ENCODE measurements at regions not wholly inside any gene's neighbourhood (a gene's known extent, or its start where the extent isn't known, plus 50 kb on each side); places are given as distances from the start of the nearest gene placed in this dataset.

DNA sequence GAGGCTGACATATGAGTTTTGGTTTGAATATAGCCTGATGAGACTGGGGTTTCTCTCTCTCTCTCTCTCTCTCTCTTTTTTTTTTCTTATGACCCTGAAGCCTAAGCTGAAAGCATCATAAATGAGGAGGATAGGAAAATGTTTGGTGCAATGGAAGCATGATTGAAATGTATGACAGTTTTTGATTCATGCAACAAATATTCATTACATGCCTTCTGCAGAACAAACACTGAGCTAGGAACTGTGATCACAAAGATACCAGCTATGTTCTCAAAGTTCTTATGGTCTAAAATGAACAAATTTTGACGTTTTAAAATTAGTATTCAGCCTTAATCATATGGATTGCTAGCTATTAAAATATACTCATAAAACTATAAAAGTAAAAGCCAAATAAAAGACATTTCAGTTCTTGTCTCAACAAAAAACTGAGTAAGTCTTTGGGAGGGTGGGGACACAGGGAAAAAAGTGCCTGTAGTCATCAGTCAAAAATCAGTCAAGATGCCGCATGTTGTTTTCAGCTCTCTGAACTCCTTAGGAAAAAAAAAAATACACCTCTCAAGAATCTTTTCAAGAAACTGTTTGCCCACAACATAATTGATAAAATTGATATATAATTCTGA is 57.2 kb downstream of the NKX6-1 start:
- DNase-seq, result no peak

DNA sequence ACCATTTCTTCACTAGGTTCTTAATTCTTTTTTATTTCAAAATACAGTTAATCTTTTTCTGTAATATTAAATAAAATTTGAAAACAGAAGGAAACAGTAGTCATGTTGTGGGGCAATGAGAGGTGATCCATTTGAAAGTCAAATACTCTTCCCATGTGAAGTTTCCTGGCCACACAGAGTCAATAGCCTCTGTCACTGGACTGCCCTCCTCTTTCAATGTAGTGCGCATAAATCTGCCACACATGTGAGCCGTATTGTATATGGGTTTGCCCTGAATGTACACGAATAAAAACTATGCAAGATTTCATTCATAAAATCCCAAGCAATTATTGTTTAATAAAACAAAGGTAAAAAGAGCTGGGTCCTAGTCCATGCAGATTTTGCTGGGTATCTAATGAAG is 59.1 kb downstream of the NKX6-1 start:
- no peak for DNase-seq

DNA sequence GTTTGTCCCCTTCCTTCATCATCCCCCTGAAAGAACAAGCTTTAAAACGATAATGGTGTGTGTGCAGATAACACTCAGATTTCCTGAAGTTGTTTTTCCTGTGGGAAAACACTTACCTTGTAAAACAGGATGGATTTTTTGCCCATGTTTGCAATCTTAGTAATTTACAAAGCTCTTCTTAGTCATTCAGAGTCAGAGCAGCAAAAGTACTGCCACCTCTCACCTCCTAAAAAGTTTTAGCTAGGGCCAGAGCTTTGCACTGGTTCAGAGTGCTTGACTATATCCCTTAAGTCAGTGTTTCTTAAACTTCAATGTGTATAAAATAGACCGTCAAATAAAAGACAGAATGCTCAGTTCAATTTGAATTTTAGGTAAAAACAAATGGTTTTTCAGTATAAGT is 62.3 kb downstream of the NKX6-1 start:
- DNase-seq, result no peak

- DNase-seq, result no peak
These were observed 64.7 kb downstream of the NKX6-1 start for GRCh38 chr4:84434344-84434743.

GRCh38 chr4:84433633-84434222 is 65.4 kb downstream of the NKX6-1 start:
- DNase-seq, result no peak

DNA sequence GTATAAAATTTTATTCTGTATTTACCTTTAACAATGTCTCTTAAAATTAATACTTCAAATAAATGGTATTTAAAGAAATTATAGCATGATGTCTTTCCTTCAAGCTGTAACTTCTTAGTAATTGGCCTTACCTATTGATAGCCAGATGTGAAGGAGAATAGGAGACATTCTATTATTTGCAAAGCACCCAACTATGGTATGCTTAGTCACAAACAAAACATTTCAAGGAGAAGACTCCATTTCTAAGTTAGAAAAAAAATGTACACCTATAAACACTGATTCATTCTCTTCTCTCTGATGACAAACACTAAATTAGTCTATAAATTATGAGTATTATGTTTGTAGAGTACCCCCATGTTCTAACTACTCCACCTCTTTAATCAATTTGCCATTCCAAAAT is 66.4 kb downstream of the NKX6-1 start:
- DNase-seq, result no peak

DNA sequence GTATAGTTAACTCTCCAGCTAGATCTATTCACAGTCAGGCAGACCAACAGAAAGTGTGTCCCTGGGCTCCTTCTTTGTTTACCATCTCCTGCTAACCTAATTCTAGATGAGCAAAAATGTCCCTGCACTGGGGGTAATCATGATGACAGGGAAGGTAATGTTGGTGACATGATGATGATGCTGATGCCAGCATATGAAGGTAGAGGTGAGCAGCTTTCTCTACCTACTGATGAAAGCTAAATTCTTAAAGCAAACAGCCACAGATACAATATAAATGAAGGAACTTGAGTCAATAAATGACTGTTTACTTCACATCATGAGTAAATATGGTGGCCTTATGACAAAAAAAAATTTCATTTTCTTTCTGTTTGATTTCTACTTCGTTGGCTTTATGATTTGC is 78.5 kb downstream of the NKX6-1 start:
- DNase-seq, result no peak

- no peak for DNase-seq
These were observed 79.9 kb downstream of the NKX6-1 start for GRCh38 chr4:84419201-84419600.

DNA sequence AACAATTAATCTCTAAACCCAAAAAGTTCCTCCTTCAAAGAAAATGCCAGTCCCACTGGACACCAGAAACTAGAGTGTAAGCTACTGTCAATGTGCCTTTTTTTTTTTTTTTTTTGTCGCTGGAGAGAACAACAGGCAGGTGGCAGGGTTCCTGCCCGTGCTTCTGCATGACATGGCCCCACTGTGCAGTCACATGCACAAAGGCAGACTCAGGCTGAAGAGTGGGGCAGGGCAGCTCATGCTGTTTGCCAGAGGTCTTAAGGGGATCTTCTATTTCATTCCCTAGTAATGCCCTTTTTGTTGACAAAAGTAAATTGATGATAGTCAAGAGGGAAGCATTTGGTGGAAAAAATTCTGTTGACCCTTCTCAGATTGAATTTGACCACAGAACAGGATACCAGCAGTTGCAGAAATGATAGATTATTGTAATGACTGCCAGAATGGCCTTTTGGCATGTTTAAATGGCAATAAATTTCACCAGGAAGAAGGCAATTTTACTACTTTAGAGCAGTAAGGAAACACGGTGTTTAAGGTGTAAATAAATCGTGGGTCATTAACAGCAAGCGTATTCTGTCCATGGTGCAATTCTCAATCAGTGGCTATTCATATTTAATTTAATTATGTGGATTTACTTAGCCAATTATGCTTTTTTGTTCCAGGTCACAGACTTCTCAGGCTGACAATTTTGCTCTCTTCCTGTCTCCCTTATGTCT is 80.9 kb downstream of the NKX6-1 start:
- DNase-seq, result no peak

GRCh38 chr4:84413976-84414375 is 85.1 kb downstream of the NKX6-1 start:
- DNase-seq, result no peak

DNA sequence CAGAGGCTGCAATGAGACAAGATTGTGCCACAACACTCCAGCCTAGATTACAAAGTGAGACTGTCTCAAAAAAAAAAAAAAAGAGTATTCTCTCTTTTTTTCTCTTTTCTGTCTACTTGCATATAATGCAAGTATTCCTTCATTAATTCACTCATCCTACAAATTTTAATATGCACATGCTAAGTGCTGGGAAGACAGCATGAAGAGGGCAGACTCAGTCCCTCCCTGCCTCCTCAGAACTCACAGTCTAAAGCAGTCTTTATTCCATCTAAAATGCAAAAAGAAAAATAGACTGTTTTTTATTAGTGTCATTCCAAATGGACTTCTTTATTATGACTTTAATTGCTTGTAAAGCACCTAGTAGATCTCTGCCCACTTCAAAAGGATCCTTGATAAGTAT is 85.6 kb downstream of the NKX6-1 start:
- no peak for DNase-seq

DNA sequence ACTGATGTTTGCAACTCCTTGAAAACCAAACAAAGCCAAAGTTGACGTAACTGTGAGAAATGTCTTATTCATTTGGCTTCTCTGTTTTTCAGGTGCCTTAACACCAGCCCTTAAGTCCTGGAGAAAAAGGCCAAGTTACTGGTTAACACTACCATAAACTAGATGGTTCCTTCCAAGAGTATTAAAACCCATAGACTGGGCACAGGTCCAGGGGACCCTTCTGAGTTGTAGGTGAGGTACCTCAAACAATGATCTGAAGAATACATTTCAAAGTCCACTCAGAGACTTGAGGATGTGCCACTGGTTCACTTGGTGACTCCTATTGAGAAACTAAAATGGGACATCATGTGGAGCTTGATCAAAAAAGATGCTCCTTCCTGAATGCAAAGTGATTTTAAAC is 87.0 kb downstream of the NKX6-1 start:
- no peak for DNase-seq

GRCh38 chr4:84407554-84408407 is 91.3 kb downstream of the NKX6-1 start:
- DNase-seq, result no peak

- no peak for DNase-seq
These were observed 95.4 kb downstream of the NKX6-1 start for GRCh38 chr4:84403656-84404055.

DNA sequence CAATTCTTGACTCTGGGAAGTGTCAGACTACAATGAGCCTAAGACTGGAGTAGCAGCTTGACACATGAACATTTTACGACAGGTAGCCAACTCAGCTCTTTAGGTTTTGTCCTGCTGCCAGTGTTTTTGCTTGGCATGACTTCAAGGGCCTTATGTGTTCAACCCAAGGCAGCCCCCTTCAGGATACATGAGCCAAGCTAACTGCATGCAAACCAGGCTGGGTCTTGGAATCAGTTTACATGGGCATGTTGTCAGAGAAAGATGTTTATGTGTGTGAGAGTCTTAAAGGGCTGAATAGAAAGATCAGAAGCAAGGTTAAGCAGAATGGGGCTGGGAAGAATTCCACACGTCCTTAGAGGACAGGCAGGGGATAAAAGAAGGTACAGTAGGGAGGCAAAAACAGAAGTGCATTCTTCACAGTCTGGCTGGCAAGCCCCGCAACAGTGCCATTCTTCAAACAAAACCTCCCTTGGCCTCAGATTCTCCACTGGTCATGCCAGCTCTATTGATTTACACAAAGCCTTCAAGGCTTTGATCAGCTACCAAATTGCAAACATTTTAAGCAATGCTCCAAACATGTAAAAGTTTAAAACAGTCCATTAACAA is 97.3 kb downstream of the NKX6-1 start:
- DNase-seq, result no peak

GRCh38 chr4:84394386-84394785 is 104.7 kb downstream of the NKX6-1 start:
- DNase-seq, result no peak

DNA sequence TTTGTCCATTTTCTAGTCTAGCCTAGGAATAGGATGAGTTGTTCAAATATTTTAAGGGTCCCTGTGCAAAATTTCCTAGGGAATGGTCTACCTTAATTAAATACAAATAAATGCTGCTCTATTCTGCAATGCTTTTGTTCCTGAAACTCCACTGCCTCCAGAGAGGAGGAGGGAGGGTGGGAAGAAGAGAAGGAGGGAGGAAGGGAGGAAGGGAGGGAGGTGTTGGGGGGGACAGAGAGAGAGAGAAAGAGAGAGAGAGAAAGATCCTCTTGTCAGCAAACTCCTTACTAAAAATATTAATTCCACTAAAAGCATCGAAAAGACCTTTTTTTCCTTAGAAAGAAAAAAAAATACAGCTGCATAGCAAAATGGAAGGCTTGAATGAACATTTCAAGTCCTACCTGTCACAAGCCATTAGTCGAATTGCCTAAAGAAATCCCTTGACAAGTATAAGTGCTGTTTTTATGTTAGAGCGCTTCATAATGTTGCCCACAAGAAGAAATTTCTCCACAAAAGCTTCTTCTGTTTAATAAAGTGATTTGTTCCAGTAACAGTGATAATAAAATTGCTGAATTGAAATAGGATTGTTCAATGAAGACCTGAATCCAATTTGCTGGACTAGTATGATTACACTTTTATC is 106.0 kb downstream of the NKX6-1 start:
- no peak for DNase-seq

GRCh38 chr4:84389406-84389805 is 109.7 kb downstream of the NKX6-1 start:
- DNase-seq, result no peak

DNA sequence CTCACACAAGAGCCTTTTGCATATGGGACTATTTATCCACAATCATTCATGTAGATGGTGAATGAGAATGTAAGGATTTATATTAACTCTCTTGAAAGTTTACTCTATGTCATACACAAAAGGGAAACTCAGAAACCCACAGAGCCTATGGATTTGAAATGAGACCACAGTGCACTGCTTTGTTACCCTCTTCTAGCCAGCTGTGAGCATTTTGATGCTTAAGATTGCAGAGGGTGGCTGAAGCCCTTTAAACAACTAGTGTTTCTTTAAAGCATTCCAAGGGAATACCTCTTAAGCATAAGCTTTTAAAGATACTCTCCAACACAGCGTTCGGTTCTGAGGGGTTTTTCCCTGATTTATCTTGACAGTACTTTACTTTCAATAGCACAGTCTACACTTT is 113.9 kb downstream of the NKX6-1 start:
- no peak for DNase-seq

- no peak for DNase-seq
These were observed 114.3 kb downstream of the NKX6-1 start for GRCh38 chr4:84384801-84385200.

- no peak for DNase-seq
These were observed 117.3 kb downstream of the NKX6-1 start for GRCh38 chr4:84381759-84382158.

DNA sequence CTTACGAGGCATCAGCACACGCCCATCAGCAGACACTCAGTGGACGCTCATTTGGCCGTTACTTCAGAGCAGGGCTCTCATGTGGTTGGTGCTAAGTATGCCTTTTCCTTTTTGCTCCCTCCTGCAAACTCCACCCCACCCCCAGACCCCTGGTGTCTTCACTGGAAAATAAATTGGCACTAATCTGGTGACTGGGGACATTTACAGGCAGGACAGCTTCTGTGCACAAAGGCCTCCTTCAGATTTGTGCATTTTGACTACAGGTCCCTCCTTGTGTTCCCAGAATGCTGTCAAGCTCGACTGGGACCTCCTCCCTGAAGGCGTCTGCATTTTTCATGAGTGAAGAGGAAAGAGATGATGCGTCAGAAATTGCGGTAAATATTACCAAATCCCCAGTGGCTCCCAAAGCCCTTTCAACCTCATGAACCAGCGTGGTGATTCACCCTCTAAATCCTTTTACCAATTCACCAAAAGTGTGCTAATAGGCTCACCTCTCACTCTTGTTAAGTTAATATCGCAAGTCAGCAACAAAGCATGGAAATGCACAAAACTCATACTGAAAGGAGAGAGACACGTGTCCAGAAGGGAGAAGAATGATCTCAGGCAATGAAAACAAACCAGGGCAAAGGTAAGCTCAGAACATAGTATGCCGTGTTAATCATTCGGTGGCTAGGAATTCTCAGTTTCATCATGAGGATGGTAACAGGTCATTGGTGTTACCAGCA is 119.0 kb downstream of the NKX6-1 start:
- DNase-seq, result no peak
